CD1c-positive myeloid dendritic cell (primary cell): ENCODE measurements at regions not wholly inside any gene's neighbourhood (a gene's known extent, or its start where the extent isn't known, plus 50 kb on each side); places are given as distances from the start of the nearest gene placed in this dataset.
A peak's percentile ranks its signal among the peaks of the same experiment; 100 is the strongest.
"Not testable (repeated sequence)": the region's sequence is repeated elsewhere in the genome, so short reads cannot be mapped to it uniquely, and the experiment has no call there.

ENCODE experiments used
- DNase-seq: peaks from one replicate; pipeline ENCODE4 v3.0.0-alpha.2; 2016; ENCODE audit errors: extremely low spot score

DNA sequence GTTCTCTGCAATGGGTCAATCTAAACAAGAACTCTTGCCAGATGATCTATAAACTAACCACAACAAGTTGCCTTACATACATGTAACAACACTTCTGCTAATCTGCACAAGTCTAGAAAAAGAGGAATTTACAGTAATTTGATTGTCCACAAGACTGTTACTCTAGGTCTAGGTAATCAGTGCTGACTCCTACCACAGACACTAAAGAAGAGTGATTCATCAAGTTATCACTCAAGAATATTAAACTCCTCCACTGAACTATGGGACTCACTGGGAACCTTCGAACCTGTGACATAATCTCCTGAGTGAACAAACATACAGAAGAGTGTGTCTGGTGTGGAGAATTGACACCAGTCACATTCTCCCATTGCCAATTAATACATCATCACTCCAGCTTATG is 138.3 kb downstream of the ANXA2 start:
- peak; percentile 33 for DNase-seq

GRCh38 chr15:60264088-60264487 is 133.7 kb downstream of the ANXA2 start:
- no peak for DNase-seq

DNA sequence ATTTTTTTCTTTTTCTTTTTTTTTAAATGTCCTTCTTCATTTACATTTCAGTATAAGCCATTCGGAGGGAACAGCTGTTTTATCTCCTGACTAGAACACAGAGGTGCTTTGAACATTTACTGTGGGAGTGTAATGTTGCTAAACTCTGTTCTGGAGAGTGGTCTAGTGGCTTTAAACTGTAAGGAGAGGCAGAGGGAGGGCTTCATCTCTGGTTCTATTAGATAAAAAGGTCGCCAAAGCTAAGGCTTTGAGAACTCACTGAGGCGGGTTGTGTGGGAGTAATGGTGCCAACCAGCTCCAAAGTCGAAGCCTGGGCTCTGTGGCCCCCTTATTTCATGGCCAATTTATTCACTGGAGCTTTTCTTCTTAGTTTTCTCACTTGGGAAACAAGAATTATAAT is 133.2 kb downstream of the ANXA2 start:
- DNase-seq: no peak

GRCh38 chr15:60265057-60265456 is 132.7 kb downstream of the ANXA2 start:
- DNase-seq: no peak

DNA sequence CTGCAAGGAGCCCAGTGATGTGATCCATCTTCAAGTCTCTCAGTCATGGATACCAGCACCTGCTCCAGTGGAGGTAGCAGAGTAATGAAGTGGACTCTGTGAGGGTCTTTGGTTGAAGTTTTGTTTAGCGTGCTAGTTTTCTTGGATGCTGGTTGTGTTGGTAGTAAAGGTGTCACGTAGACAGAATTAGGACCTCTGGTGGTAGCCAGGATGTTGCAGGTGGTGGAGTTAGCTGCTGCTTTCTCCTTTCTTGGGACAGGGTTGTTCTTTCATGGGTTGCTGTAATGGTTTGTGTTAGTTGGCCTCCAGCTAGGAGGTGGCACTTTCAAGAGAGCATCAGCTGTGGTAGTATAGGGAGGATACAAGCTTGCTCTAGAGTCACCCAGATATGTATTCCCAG is 125.2 kb downstream of the ANXA2 start:
- DNase-seq: no peak

- DNase-seq: no peak
Observed at GRCh38 chr15:60275624-60276023, 122.2 kb downstream of the ANXA2 start.

DNA sequence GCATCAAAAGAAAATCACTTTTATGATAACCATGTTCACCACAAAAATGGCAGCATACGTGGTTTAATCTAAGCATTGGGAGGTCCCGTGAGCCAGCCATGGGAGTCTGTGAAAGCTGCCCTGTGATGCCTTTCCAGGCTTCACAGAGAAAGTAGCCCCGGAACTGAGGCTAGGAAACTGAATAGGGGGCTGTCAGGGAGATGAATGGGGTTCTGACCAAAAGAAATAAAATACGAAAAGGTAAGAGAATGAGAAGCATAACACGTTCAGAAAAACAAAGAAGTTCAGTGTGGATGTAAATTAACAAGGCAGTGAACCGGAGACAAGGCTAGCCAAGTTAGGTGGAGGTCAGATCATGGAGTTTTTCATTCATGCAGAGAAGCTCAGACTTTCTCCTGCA is 118.9 kb downstream of the ANXA2 start:
- no peak for DNase-seq

GRCh38 chr15:60280259-60280658 is 117.5 kb downstream of the ANXA2 start:
- no peak for DNase-seq

DNA sequence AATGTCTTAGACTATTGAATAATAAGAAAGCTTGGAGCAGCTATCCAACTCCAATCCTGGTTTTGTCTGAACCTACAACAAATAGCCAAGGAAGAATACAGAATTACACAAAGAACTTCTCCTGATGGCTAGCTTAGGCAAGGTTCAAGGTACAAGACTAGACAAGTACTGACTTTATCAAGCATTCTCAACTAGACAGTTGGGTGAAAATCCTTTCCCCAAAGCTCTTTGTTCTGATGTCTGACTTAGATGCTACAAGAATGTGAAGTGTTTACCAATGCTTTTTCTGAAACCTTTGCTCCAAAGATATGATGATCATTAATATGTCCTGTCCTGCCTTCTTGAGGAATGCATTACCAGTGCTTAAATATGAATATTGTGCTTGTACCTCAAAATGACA is 113.8 kb downstream of the ANXA2 start:
- no peak for DNase-seq

DNA sequence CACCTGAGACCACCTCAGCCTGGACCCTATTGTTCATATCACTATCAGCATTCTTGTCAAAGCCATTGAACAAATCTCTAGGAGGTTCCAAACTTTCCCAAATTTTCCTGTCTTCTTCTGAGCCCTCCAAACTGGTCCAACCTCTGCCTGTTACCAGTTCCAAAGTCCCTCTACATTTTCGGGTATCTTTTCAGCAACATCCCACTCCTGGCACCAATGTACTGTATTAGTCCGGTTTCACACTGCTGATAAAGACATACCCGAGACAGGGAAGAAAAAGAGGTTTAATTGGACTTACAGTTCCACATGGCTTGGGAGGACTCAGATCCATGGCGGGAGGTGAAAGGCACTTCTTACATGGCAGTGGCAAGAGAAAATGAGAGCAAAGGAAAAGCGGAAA is 101.9 kb downstream of the ANXA2 start:
- DNase-seq: not testable (repeated sequence)

DNA sequence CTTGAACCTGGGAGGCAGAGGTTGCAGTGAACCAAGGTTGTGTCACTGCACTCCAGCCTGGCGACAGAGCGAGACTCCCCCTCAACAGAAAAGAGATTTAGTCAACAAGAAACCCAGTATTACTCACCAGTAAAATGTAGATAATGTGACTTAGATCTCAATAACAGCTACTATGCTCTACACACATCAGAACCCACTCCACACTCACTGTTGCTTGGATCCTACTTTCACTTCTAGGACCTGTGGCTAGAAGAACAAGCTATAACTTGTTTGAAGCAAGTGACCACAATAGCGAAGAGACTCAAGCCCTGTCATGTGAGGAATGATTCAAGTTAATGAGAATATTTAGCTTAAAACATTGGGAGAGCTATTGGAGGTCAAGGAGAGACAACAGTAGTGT is 100.7 kb downstream of the ANXA2 start:
- DNase-seq: no peak
